ENCODE measurements at regions not wholly inside any gene's neighbourhood (a gene's known extent, or its start where the extent isn't known, plus 50 kb on each side); places are given as distances from the start of the nearest gene placed in this dataset.
A peak's percentile ranks its signal among the peaks of the same experiment; 100 is the strongest.

GRCh38 chr2:120499784-120500495, 154.0 kb downstream of the INHBB start (continued):
- peak; percentile 69 for TF ChIP-seq PRDM10 (CRISPR knock-in tag; IDR thresholded peaks at IDR 0.05; ENCODE audit: low read depth)
- peak; percentile 46; the same call in 1 of the 2 replicates for TF ChIP-seq ELF3 (CRISPR knock-in tag; IDR thresholded peaks at IDR 0.05)
- TF ChIP-seq ZNF567 (CRISPR knock-in tag; IDR thresholded peaks at IDR 0.05; ENCODE audit: borderline replicate concordance): no peak
- peak; percentile 31; the same call in 1 of the 2 replicates for TF ChIP-seq TBX2 (CRISPR knock-in tag; IDR thresholded peaks at IDR 0.05; ENCODE audit: borderline replicate concordance)
- peak; percentile 46; the same call in 1 of the 2 replicates for TF ChIP-seq RXRA (CRISPR knock-in tag; IDR thresholded peaks at IDR 0.05)
- 0 out of 2 replicates have a peak, but pooled peaks have one; percentile 35 for TF ChIP-seq NCOA1 (CRISPR knock-in tag; IDR thresholded peaks at IDR 0.05)
- peak; percentile 49 for TF ChIP-seq SALL1 (CRISPR knock-in tag; IDR thresholded peaks at IDR 0.05)
- no peak for TF ChIP-seq SRSF4 (IDR thresholded peaks at IDR 0.05; ENCODE audit: low read depth, low read length, poor library complexity, severe bottlenecking)
- TF ChIP-seq ZBTB21 (CRISPR knock-in tag; IDR thresholded peaks at IDR 0.05): peak; percentile 89
- no peak for TF ChIP-seq ZNF282 (IDR thresholded peaks at IDR 0.05; ENCODE audit: partially characterized antibody)
- TF ChIP-seq GLI4 (CRISPR knock-in tag; IDR thresholded peaks at IDR 0.05; ENCODE audit: borderline replicate concordance): no peak
